Glomerular visceral epithelial cell (primary cell): ENCODE measurements at regions not wholly inside any gene's neighbourhood (a gene's known extent, or its start where the extent isn't known, plus 50 kb on each side); places are given as distances from the start of the nearest gene placed in this dataset.
"Not testable (repeated sequence)": the region's sequence is repeated elsewhere in the genome, so short reads cannot be mapped to it uniquely, and the experiment has no call there.

Experiments
- DNase-seq: peaks from one replicate; pipeline ENCODE4 v3.0.0-alpha.2; 2016; ENCODE audit errors: extremely low spot score

DNA sequence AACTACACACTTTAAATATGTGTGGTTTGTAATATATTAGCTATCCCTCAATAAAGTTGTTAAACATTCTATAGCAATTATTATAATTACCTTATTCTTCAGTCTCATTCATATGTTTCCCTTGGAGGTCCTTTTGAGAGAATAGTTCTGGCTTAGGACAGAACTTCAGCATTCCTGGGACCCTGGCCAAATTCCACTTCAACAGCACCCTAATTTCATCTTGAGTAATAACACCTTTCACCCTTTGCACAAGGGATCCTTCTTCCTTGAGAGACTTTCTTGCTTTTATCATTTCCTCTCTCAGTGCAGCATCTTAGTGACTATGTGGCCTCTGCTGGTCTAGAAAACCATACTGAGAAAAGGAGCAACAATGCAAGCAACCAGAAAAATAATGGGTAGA is 255.9 kb downstream of the C11orf87 start:
- DNase-seq = no peak

DNA sequence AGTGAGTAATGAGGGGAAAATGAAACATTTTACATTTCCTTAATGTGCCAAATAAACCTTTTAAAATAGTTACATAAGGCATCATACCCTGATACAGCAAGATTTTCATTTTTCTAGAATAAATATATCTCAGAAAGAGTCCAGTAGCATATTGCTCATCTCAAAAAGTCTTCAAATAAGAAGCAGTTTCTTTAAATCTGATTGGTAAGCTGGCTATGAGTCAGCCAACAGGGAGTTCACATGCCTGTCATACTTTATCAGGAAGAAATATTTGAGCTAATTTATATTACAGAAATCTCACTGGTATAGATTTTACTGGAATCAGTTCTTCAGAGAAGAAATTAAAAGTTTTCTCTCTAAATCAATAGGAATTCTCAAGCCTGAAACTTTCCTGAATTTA is 258.1 kb downstream of the C11orf87 start:
- DNase-seq = no peak

- DNase-seq = peak; percentile 15
Observed at GRCh38 chr11:109682788-109683187, 260.8 kb downstream of the C11orf87 start.

- no peak for DNase-seq
Observed at GRCh38 chr11:109695696-109696095, 273.7 kb downstream of the C11orf87 start.

- no peak for DNase-seq
Observed at GRCh38 chr11:109696191-109696897, 274.4 kb downstream of the C11orf87 start.

DNA sequence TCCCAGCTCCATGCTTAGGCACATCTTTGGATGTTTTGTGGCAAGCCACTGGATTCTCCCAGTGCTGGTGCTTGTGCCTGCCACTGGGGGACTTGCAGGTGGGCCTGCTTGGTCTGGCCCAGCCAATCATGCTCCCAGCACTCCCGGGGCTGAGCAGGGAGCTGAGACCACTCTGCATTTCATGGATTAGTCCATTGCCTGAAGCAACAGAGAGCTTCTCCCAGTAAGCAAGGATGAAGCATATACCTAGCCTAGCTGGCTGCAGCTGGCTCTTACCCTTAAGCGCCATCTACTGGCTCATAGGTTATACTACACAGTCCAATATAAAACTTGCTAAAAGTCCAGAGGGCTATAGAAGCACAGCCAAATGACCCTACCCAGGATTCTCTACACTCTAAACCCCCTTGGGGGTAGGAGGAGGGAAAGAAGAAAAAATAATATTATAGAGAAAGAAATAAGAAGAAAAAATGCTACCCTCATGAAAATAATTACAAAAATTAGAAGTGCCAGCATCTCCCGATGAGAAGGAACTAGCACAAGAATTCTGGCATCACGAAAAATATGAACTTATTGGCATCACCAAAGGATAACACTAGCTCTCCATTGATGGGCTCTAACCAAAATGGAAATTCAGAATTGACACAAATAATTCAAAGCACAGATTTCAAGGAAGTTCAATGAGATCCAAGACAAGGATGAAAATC is 275.3 kb downstream of the C11orf87 start:
- DNase-seq = peak; percentile 52

DNA sequence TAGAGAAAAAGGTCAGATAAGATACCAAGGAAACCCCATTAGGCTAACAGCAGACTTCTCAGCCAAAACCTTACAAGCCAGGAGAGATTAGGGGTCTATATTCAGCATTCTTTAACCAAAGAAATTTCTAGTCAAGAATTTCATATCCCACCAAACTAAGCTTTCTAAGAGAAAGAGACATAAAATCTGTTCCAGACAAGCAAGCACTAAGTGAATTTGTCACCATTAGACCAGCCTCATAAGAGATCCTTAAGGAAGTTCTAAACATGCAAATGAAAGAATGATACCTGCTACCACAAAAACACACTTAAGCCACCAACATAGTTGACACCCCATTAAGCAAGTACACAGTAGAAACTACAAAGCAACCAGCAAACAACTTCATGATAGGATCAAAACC is 276.2 kb downstream of the C11orf87 start:
- DNase-seq = no peak

DNA sequence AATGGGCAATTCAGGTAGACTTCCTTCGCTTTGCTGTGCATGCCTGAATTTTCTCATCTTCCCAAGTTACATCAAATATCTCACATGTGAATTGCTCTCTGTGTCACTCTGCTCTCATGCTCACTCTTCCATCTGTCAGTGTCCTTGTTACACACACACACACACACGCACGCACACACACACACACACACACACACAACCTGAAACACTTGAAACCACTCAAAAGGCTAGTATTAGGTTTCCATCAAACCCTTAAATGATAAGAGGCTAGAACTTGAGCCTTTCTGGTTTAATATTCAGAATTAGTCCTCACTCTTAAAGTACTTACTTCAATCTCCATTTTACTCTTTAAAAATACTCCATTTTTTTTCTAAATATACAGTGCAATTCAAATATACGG is 282.4 kb downstream of the C11orf87 start:
- DNase-seq = no peak

GRCh38 chr11:109706945-109707344 is 285.0 kb downstream of the C11orf87 start:
- no peak for DNase-seq

DNA sequence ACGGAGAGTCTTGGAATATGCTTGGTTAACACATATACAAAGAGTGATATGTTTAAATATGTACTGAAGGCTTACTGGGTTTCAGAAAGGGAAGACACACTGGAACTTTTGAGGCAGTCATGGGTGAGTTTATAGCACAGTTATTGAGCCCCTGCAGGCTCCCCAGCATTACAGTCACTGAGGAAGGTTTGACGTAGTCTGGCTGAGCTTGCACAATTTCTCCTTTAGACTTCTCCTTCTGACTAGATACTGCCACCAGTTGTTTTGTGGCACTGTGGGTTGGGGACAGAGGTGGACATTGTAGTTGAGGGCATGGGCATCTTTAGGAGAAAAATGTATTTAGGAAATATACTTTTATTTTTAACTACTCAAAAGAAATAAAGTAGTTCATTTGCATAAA is 285.4 kb downstream of the C11orf87 start:
- no peak for DNase-seq

- no peak for DNase-seq
Observed at GRCh38 chr11:109708184-109708583, 286.2 kb downstream of the C11orf87 start.

GRCh38 chr11:109714444-109714843 is 292.5 kb downstream of the C11orf87 start:
- DNase-seq = not testable (repeated sequence)

DNA sequence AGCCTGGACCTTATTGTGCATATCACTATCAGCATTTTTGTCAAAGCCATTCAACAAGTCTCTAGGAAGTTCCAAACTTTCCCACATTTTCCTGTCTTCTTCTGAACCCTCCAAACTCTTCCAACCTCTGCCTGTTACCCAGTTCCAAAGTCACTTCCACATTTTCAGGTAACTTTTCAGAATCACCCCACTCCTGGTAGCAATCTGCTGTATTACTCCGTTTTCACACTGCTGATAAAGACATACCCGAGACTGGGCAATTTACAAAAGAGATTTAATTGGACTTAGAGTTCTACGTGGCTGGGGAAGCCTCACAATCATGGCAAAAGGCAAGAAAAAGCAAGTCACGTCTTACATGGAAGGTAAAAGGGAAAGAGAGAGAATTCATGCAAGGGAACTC is 293.4 kb downstream of the C11orf87 start:
- DNase-seq = not testable (repeated sequence)

- DNase-seq = no peak
Observed at GRCh38 chr11:109726061-109726460, 304.1 kb downstream of the C11orf87 start.

- peak; percentile 1 for DNase-seq
Observed at GRCh38 chr11:109728056-109728455, 306.1 kb downstream of the C11orf87 start.

GRCh38 chr11:109729761-109730160 is 307.8 kb downstream of the C11orf87 start:
- no peak for DNase-seq

DNA sequence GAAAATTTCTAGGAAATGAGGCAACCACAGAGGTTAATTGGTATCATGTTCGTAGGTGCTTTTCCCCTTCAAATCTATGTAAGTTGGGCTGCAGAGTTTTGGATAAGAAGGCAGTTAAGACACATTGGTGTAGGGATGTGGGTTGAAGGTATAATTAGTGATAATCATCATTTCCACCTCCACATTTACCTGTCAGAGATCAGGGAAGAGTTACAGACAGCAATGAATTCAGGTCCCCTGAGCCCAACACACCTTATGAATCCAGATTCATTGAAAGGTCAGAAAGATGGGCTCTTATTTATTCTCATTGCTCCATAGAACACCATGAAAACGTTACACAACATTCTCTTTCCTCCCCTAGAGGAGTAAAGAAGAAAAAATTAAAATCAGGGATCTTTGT is 308.7 kb downstream of the C11orf87 start:
- no peak for DNase-seq

DNA sequence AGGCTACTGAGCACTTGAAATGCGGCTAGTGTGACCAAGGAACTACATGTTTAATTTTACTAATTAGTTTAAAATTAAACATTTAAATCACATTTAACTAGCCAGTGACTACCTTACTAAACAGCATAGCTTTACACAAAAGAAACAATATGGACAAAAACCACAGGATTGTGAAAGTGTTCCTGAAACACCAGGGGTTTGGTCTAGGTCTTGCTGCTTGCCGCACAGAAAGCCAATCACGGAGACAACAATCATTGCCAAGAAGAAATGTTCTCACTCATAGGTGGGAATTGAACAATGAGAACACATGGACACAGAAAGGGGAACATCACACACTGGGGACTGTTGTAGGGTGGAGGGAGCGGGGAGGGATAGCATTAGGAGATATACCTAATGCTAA is 309.5 kb downstream of the C11orf87 start:
- no peak for DNase-seq

DNA sequence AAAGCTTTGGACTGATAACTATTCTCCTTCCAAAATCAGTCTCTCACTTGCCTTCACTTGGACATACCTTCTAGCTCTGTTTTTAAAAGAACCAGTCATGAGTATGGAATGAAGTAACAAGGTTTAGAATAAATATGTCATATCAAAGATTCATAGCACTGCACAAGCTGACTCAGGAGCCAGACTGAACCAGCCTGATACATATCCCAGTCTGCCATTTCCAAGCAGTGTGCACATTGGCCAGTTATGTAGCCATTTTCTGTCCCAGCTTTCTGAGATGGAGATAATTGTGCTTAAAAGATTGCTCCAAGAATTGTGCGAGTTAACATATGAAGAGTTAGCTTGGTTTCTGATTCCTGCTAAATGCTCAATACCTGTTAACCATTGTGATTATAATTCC is 311.3 kb downstream of the C11orf87 start:
- DNase-seq = no peak

- DNase-seq = no peak
Observed at GRCh38 chr11:109734566-109734965, 312.6 kb downstream of the C11orf87 start.

GRCh38 chr11:109735128-109735527 is 313.1 kb downstream of the C11orf87 start:
- no peak for DNase-seq

GRCh38 chr11:109739379-109739778 is 317.4 kb downstream of the C11orf87 start:
- DNase-seq = no peak

GRCh38 chr11:109745996-109746625 is 324.1 kb downstream of the C11orf87 start:
- DNase-seq = no peak
